MM.1S (cell line): ENCODE measurements at regions not wholly inside any gene's neighbourhood (a gene's known extent, or its start where the extent isn't known, plus 50 kb on each side); places are given as distances from the start of the nearest gene placed in this dataset.

Experiments used
- DNase-seq: peaks from one replicate; pipeline ENCODE4 v3.0.0-alpha.2; 2015
- H2AFZ ChIP-seq: fragments of 300-600 bp; sonication (generic); 2 replicates; pipeline ENCODE4 v1.6.0; 2016; ENCODE audit warnings: antibody characterized with exemption, low read length
- H3F3A ChIP-seq: fragments of 300-600 bp; sonication (generic); 2 replicates; pipeline ENCODE4 v1.6.1; 2016; ENCODE audit warnings: mild to moderate bottlenecking, antibody characterized with exemption, low read length, moderate library complexity, mixed read lengths; ENCODE audit not compliant: insufficient read depth
- H3K27ac ChIP-seq: fragments of 300-600 bp; sonication (generic); 2 replicates; pipeline ENCODE4 v1.5.1; 2016; ENCODE audit warnings: mild to moderate bottlenecking, low read length
- H3K27me3 ChIP-seq: fragments of 300-600 bp; sonication (generic); replicated peaks from 2 replicates; pipeline ENCODE4 v1.6.0; 2016; ENCODE audit warnings: low read length; ENCODE audit not compliant: insufficient read depth
- H3K36me3 ChIP-seq: fragments of 300-600 bp; sonication (generic); replicated peaks from 2 replicates; pipeline ENCODE4 v1.6.1; 2016; ENCODE audit warnings: mild to moderate bottlenecking, low read length, mixed read lengths; ENCODE audit not compliant: insufficient read depth
- H3K4me1 ChIP-seq: fragments of 300-600 bp; sonication (generic); 2 replicates; pipeline ENCODE4 v1.6.1; 2016; ENCODE audit warnings: low read length, mixed read lengths
- H3K4me2 ChIP-seq: fragments of 300-600 bp; sonication (generic); 2 replicates; pipeline ENCODE4 v1.6.0; 2016; ENCODE audit warnings: low read depth, low read length
- H3K4me3 ChIP-seq: fragments of 300-600 bp; sonication (generic); 2 replicates; pipeline ENCODE4 v1.5.1; 2016; ENCODE audit warnings: low read length, mixed read lengths
- H3K79me2 ChIP-seq: fragments of 300-600 bp; sonication (generic); 2 replicates; pipeline ENCODE4 v1.6.1; 2016; ENCODE audit warnings: mixed run types, low read length, mixed read lengths
- H3K9ac ChIP-seq: fragments of 300-600 bp; sonication (generic); 2 replicates; pipeline ENCODE4 v1.6.1; 2016; ENCODE audit warnings: low read length, mixed read lengths
- H3K9me2 ChIP-seq: fragments of 300-600 bp; sonication (generic); replicated peaks from 2 replicates; pipeline ENCODE4 v1.6.1; 2016; ENCODE audit warnings: mild to moderate bottlenecking, low read length, mixed read lengths; ENCODE audit not compliant: insufficient read depth
- H3K9me3 ChIP-seq: fragments of 300-600 bp; sonication (generic); replicated peaks from 2 replicates; pipeline ENCODE4 v1.6.1; 2016; ENCODE audit warnings: mild to moderate bottlenecking, low read length, mixed read lengths; ENCODE audit not compliant: insufficient read depth
- H4K20me1 ChIP-seq: fragments of 300-600 bp; sonication (generic); 2 replicates; pipeline ENCODE4 v1.6.1; 2016; ENCODE audit warnings: mild to moderate bottlenecking, low read length, moderate library complexity, mixed read lengths; ENCODE audit not compliant: insufficient read depth
- CTCF ChIP-seq: fragments of 300-600 bp; sonication (generic); IDR thresholded peaks from 2 replicates; pipeline ENCODE4 v1.5.1; 2016; ENCODE audit warnings: antibody characterized with exemption, low read length, mixed read lengths
- EZH2 ChIP-seq: fragments of 300-600 bp; sonication (generic); optimal IDR thresholded peaks from 2 replicates; pipeline ENCODE3; 2017; ENCODE audit warnings: low read depth, mild to moderate bottlenecking, antibody characterized with exemption, low read length, mixed read lengths
- EZH2phosphoT487 ChIP-seq: fragments of 300-600 bp; sonication (generic); IDR thresholded peaks from 2 replicates; pipeline ENCODE4 v1.6.1; 2018; ENCODE audit warnings: antibody characterized with exemption, low read length

DNA sequence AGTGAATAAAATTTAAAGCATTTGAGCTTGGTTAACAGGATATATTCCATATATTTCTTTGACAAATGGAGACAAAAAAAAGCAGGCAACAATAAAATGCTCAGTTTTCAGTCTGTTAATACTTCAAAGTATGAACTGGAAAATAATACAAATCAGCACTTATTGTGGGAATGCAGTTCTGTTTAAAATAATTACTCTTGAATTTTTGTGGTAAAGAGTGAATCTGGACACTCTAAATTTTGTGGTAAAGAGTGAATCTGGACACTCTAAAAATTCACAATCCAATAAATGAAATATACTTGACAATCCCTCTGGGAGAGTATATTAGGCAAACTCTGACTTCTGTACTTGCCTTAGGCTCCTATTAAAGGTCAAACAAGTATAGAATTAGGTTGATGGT is 141.9 kb upstream of the RASA1 start:
- Histone ChIP-seq H2AFZ (no peak overlapping the region), H3K9me3 (no peaks in the 10 kb centered on the region), H3K36me3 (no peaks in the 10 kb centered on the region), H3F3A (peaks cover 31% of the 10 kb centered on the region), H4K20me1 (no peaks in the 10 kb centered on the region), H3K9ac (no peak overlapping the region), H3K27me3 (no peaks in the 10 kb centered on the region), H3K27ac (no peak overlapping the region), H3K79me2 (no peaks in the 10 kb centered on the region), H3K4me2 (no peak overlapping the region), H3K4me1 (peaks cover 29% of the 10 kb centered on the region), H3K4me3 (no peak overlapping the region), H3K9me2 (no peaks in the 10 kb centered on the region; the same call in 1 of the 2 replicates)
- DNase-seq, result no peak
- TF ChIP-seq EZH2phosphoT487 (no peak), CTCF (no peak), EZH2 (no peak)

GRCh38 chr5:87126869-87127268 is 140.8 kb upstream of the RASA1 start:
- no peaks in the 10 kb centered on the region for H3K27me3 ChIP-seq
- no peaks in the 10 kb centered on the region for H3K36me3 ChIP-seq
- TF ChIP-seq EZH2 (no peak), EZH2phosphoT487 (no peak), CTCF (no peak)
- H3K9me2 ChIP-seq, result no peaks in the 10 kb centered on the region; the same call in 1 of the 2 replicates
- H3K9me3 ChIP-seq, result no peaks in the 10 kb centered on the region
- H4K20me1 ChIP-seq, result no peaks in the 10 kb centered on the region
- DNase-seq, result no peak
- H2AFZ ChIP-seq, result no peak overlapping the region
- no peak overlapping the region for H3K4me3 ChIP-seq
- no peak overlapping the region for H3K9ac ChIP-seq
- peaks cover 21% of the 10 kb centered on the region for H3K4me1 ChIP-seq
- H3F3A ChIP-seq, result peaks cover 21% of the 10 kb centered on the region
- no peak overlapping the region for H3K27ac ChIP-seq
- no peaks in the 10 kb centered on the region for H3K79me2 ChIP-seq
- H3K4me2 ChIP-seq, result no peak overlapping the region

DNA sequence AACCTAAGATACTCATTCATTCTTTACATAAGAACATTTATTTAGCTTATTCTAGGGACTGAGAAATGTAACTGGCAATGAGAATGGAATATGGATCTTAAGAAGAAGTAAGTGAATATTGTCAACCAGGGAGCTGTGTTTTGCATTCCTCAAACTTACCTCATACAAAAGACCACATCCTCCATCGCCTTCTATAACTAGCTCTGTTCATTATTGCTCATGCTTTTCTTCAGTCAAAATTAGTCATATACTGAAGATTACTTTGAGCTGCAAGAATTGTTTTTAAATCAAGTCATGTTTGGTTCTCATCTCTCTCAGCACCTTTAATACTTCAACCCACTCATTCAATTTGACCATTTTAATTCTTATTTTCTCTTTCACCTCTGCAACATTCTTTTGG is 140.3 kb upstream of the RASA1 start:
- TF ChIP-seq EZH2phosphoT487, result no peak
- TF ChIP-seq CTCF, result no peak
- TF ChIP-seq EZH2, result no peak
- H2AFZ ChIP-seq, result no peak overlapping the region

More for the DNA sequence above, 140.3 kb upstream of the RASA1 start:
- peaks cover 16% of the 10 kb centered on the region for H3K4me1 ChIP-seq
- H3K9me3 ChIP-seq, result no peaks in the 10 kb centered on the region
- peaks cover 16% of the 10 kb centered on the region for H3F3A ChIP-seq
- no peaks in the 10 kb centered on the region for H3K27me3 ChIP-seq
- no peaks in the 10 kb centered on the region for H3K36me3 ChIP-seq
- no peak overlapping the region for H3K27ac ChIP-seq
- no peak overlapping the region for H3K9ac ChIP-seq
- H3K79me2 ChIP-seq, result no peaks in the 10 kb centered on the region
- no peaks in the 10 kb centered on the region; the same call in 1 of the 2 replicates for H3K9me2 ChIP-seq
- no peak overlapping the region for H3K4me3 ChIP-seq
- H3K4me2 ChIP-seq, result no peak overlapping the region
- no peaks in the 10 kb centered on the region for H4K20me1 ChIP-seq
- no peak for DNase-seq
